Neural crest cell (in vitro differentiated cells): ENCODE measurements at regions not wholly inside any gene's neighbourhood (a gene's known extent, or its start where the extent isn't known, plus 50 kb on each side); places are given as distances from the start of the nearest gene placed in this dataset.

ENCODE experiments used
- DNase-seq: peaks from one replicate; pipeline ENCODE4 v3.0.0; 2021; ENCODE audit warnings: low read depth, mixed read lengths, low spot score
- H3K27ac Mint-ChIP-seq: one replicate; pipeline ENCODE4 v1.8.0; 2021; ENCODE audit warnings: mild to moderate bottlenecking, mixed read lengths; ENCODE audit not compliant: unreplicated experiment
- H3K27me3 Mint-ChIP-seq: 2 replicates; pipeline ENCODE4 v1.8.0; 2021; ENCODE audit warnings: low read depth, mild to moderate bottlenecking, mixed read lengths
- H3K36me3 Mint-ChIP-seq: 2 replicates; pipeline ENCODE4 v1.8.0; 2021; ENCODE audit warnings: low read depth, mild to moderate bottlenecking, mixed read lengths
- H3K4me1 Mint-ChIP-seq: 2 replicates; pipeline ENCODE4 v1.8.0; 2021; ENCODE audit warnings: mixed read lengths
- H3K4me3 Mint-ChIP-seq: one replicate; pipeline ENCODE4 v1.8.0; 2021; ENCODE audit warnings: mild to moderate bottlenecking, mixed read lengths
- H3K9me3 Mint-ChIP-seq: 2 replicates; pipeline ENCODE4 v1.8.0; 2021; ENCODE audit warnings: mixed read lengths
- CTCF ChIP-seq: fragments of 200-600 bp; sonication (generic); conservative IDR thresholded peaks from 2 replicates; pipeline ENCODE4 v1.5.0; 2021; ENCODE audit warnings: antibody characterized with exemption, mild to moderate bottlenecking

GRCh38 chr14:53553221-53553620, 400.1 kb upstream of the DDHD1 start:
- no peaks in the 10 kb centered on the region for H3K27me3 Mint-ChIP-seq
- no peak for TF ChIP-seq CTCF
- no peaks in the 10 kb centered on the region for H3K9me3 Mint-ChIP-seq

GRCh38 chr14:53551862-53552261, 398.7 kb upstream of the DDHD1 start:
- TF ChIP-seq CTCF: no peak
- Mint-ChIP-seq H3K27me3 (no peaks in the 10 kb centered on the region), H3K27ac (no peak overlapping the region), H3K36me3 (no peaks in the 10 kb centered on the region), H3K4me1 (no peaks in the 10 kb centered on the region), H3K9me3 (no peaks in the 10 kb centered on the region), H3K4me3 (no peak overlapping the region)
- no peak for DNase-seq

More at GRCh38 chr14:53553221-53553620, 400.1 kb upstream of the DDHD1 start:
- Mint-ChIP-seq H3K27ac (no peak overlapping the region), H3K4me3 (no peak overlapping the region), H3K36me3 (no peaks in the 10 kb centered on the region), H3K4me1 (no peaks in the 10 kb centered on the region)
- no peak for DNase-seq

- Mint-ChIP-seq H3K27ac (no peak overlapping the region), H3K4me1 (no peaks in the 10 kb centered on the region), H3K36me3 (no peaks in the 10 kb centered on the region), H3K4me3 (no peak overlapping the region), H3K27me3 (no peaks in the 10 kb centered on the region), H3K9me3 (no peaks in the 10 kb centered on the region)
- DNase-seq: no peak
- TF ChIP-seq CTCF: no peak
Observed at GRCh38 chr14:53550776-53551175, 397.7 kb upstream of the DDHD1 start.

GRCh38 chr14:53549956-53550355, 396.8 kb upstream of the DDHD1 start:
- no peaks in the 10 kb centered on the region for H3K9me3 Mint-ChIP-seq
- H3K4me3 Mint-ChIP-seq: no peak overlapping the region
- DNase-seq: no peak
- no peaks in the 10 kb centered on the region for H3K27me3 Mint-ChIP-seq
- H3K36me3 Mint-ChIP-seq: no peaks in the 10 kb centered on the region
- no peaks in the 10 kb centered on the region for H3K4me1 Mint-ChIP-seq
- no peak overlapping the region for H3K27ac Mint-ChIP-seq
- TF ChIP-seq CTCF: no peak

- Mint-ChIP-seq H3K36me3 (no peaks in the 10 kb centered on the region), H3K4me1 (no peaks in the 10 kb centered on the region)
Observed at GRCh38 chr14:53547593-53547992, 394.5 kb upstream of the DDHD1 start.

More at GRCh38 chr14:53547593-53547992, 394.5 kb upstream of the DDHD1 start:
- TF ChIP-seq CTCF: no peak
- Mint-ChIP-seq H3K4me3 (no peak overlapping the region), H3K27ac (no peak overlapping the region), H3K9me3 (no peaks in the 10 kb centered on the region), H3K27me3 (no peaks in the 10 kb centered on the region)
- no peak for DNase-seq
